Breast epithelium (tissue), 4 donors: ENCODE measurements at regions not wholly inside any gene's neighbourhood (a gene's known extent, or its start where the extent isn't known, plus 50 kb on each side); places are given as distances from the start of the nearest gene placed in this dataset.

Source experiments
- DNase-seq, 2 donors: peaks; one replicate each; pipeline ENCODE4 v3.0.0-alpha.2; 2019; ENCODE audit warnings: low spot score in 2 of 2
- H3K27ac ChIP-seq, 2 donors: fragments of 200-600 bp; sonication (generic) in 1 of 2; one replicate each; pipeline ENCODE4 v1.5.1; 2016 to 2019; ENCODE audit warnings: mild to moderate bottlenecking in 1 of 2
- H3K27me3 ChIP-seq, 2 donors: fragments of 200-600 bp; sonication (generic) in 1 of 2; one replicate each; pipeline versions ENCODE4 v1.5.1 to v1.6.0; 2017 to 2019; ENCODE audit warnings: control low read depth in 1 of 2, mild to moderate bottlenecking in 1 of 2
- H3K36me3 ChIP-seq: fragments of 200-600 bp; one replicate; pipeline ENCODE4 v1.5.1; 2019
- H3K4me1 ChIP-seq, 2 donors: fragments of 200-600 bp; sonication (generic); one replicate each; pipeline ENCODE4 v1.5.1; 2016 to 2019; ENCODE audit warnings: control low read depth in 1 of 2
- H3K4me3 ChIP-seq, 3 donors: fragments of 200-600 bp; sonication (generic); 1 replicate in 2 of 3; 2 replicates in 1 of 3; pipeline ENCODE4 v1.5.1; 2016 to 2019; ENCODE audit warnings: mild to moderate bottlenecking in 3 of 3, moderate library complexity in 2 of 3
- H3K9me3 ChIP-seq, 2 donors: fragments of 200-600 bp; sonication (generic) in 1 of 2; one replicate each; pipeline ENCODE4 v1.5.1; 2016 to 2019; ENCODE audit warnings: control low read depth in 1 of 2
- POLR2A ChIP-seq: fragments of 450-650 bp; IDR thresholded peaks from one replicate; pipeline ENCODE4 v1.6.1; 2016; ENCODE audit warnings: antibody characterized with exemption, mild to moderate bottlenecking, moderate library complexity
- POLR2AphosphoS5 ChIP-seq, 3 donors: sonication (generic); formaldehyde crosslinking; IDR thresholded peaks; one replicate each; pipeline ENCODE4 v1.6.1; 2017; ENCODE audit warnings: antibody characterized with exemption in 3 of 3
- intact Hi-C: fragments of 100-400 bp; cut with DNase I; formaldehyde crosslinking; loops from one replicate; pipeline ENCODE4 v1.15.1; 2023; ENCODE audit warnings: low total_unique reads
- TF ChIP-seq, protein P1 (sequence below), 3 donors: fragments of 450-650 bp; IDR thresholded peaks; one replicate each; pipeline ENCODE4 v1.5.1; 2016 to 2017; ENCODE audit warnings: antibody characterized with exemption in 3 of 3, mild to moderate bottlenecking in 3 of 3, moderate library complexity in 3 of 3

DNA sequence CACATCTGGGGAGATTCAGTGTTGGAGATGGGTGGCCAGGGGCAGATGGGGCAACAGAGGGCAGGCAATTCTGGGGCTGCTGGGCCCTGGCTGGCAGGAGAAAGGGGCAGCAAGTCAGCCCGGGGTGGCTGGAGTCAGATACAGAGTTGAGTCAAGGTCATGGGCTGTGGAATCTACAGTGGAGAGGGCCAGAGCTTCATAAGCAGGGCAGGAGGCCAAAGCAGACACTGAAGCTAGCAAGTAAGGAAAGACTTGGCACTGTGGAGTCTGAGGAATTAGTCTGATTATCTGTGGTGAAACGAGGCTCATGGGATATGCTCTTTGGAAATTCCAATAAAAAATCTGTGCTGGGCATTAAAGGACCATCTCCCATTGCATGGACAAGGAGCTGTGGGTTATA, 95.5 kb downstream of the TMX1 start:
- no peaks in the 10 kb centered on the region for H3K9me3 ChIP-seq
- intact Hi-C loops = no loop called here
- no peaks in the 10 kb centered on the region for H3K27me3 ChIP-seq
- H3K27ac ChIP-seq = peak overlapping the region; percentile 85 to 90
- DNase-seq = peak in 1 of 2 donors; percentile 47
- no peaks in the 10 kb centered on the region for H3K36me3 ChIP-seq
- peaks cover 0 to 15% of the 10 kb centered on the region in 2 donors for H3K4me1 ChIP-seq
- TF ChIP-seq POLR2A = no peak
- no peak for TF ChIP-seq POLR2AphosphoS5 (IDR thresholded peaks at IDR 0.05)
- TF ChIP-seq, protein P1, sequence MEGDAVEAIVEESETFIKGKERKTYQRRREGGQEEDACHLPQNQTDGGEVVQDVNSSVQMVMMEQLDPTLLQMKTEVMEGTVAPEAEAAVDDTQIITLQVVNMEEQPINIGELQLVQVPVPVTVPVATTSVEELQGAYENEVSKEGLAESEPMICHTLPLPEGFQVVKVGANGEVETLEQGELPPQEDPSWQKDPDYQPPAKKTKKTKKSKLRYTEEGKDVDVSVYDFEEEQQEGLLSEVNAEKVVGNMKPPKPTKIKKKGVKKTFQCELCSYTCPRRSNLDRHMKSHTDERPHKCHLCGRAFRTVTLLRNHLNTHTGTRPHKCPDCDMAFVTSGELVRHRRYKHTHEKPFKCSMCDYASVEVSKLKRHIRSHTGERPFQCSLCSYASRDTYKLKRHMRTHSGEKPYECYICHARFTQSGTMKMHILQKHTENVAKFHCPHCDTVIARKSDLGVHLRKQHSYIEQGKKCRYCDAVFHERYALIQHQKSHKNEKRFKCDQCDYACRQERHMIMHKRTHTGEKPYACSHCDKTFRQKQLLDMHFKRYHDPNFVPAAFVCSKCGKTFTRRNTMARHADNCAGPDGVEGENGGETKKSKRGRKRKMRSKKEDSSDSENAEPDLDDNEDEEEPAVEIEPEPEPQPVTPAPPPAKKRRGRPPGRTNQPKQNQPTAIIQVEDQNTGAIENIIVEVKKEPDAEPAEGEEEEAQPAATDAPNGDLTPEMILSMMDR (IDR thresholded peaks at IDR 0.05) = no peak
- no peak overlapping the region for H3K4me3 ChIP-seq

DNA sequence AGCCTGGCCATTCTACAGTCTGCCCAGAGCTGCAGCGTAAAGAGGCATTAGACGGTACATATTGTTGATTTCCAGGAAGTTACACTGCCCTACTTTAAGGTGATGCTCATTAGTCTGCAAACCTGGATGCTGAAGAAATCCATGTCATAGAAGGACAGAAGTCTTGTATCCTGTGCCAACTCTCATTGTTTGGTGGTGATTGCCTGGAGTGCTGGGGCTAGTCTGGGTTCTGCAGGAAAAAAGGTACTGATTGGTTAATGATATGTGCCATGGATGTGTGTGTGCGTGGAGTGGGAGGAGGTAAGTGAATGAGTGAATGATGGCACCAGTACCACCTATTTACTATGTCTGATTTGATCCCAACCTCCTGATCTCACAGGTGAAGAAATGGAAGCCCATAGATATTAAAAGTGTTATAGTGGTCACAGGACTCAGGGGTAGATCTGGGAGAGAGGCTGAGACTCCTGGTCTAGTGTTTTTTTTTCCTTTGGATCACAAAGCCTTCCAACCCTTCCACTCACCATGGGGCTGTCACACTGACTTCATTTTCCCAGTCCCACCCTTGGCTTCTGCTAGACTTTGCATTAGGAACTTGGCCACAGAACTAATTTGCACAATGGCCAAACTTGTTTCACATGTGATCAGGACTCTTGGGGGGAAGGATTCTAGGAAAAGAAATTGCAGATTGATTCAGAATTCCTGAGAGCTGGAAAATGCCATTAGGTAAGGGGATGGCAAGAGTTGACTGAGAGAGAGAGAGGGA, 96.1 kb downstream of the TMX1 start:
- Histone ChIP-seq H3K9me3 (no peaks in the 10 kb centered on the region), H3K36me3 (no peaks in the 10 kb centered on the region), H3K4me1 (peaks cover 0 to 15% of the 10 kb centered on the region in 2 donors), H3K27me3 (no peaks in the 10 kb centered on the region), H3K4me3 (no peak overlapping the region), H3K27ac (peak overlapping the region; percentile 85 to 90)
- DNase-seq = no peak
- TF ChIP-seq POLR2AphosphoS5 (IDR thresholded peaks at IDR 0.05) = no peak
- intact Hi-C loops = no loop called here

DNA sequence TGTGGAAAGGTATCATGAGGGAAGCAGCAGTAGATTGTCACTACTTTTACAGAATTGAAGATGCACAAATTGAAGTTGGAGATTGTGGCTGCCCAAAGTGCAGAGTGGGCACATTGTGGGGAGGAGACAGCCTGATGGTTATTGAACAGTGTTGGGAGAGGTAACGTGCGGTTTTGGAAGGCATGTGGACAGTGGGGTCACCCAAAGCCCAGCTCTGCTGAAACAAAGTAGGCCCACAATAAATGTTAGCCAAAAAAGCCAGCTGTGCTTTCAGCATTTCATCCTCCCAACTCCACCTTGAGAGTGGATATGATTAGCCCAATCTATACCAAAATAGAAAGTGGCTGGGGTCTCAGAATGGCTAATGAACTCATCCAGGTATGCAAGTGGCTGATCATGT, 96.7 kb downstream of the TMX1 start:
- no peak for DNase-seq
- Histone ChIP-seq H3K27ac (peak overlapping the region; percentile 85 to 90), H3K4me3 (no peak overlapping the region), H3K9me3 (no peaks in the 10 kb centered on the region), H3K27me3 (no peaks in the 10 kb centered on the region), H3K36me3 (no peaks in the 10 kb centered on the region), H3K4me1 (peaks cover 0 to 15% of the 10 kb centered on the region in 2 donors)
- TF ChIP-seq, protein P1 (IDR thresholded peaks at IDR 0.05) = no peak
- no peak for TF ChIP-seq POLR2AphosphoS5 (IDR thresholded peaks at IDR 0.05)
- TF ChIP-seq POLR2A = no peak
- intact Hi-C loops = no loop called here

DNA sequence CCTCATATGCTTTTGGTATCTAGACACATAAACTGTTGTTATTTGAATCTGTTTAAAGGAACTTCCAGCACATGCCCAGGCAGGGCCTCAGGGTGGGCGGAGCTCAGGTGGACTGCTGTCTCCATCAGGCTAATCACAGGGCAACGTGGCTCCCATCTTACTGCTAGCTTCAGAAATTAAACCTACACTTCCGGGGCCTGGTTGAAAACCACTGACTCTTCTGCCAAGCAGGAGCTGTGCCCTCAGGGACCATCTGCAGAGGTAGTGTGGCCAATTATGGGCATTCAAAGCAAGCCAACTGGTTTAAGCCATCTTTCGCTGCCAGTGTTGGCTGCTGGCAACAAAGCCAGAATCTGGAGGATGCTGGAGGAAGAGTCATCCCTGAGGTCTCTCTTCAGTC, 97.5 kb downstream of the TMX1 start:
- peaks cover 0 to 15% of the 10 kb centered on the region in 2 donors for H3K4me1 ChIP-seq
- TF ChIP-seq, protein P1 (IDR thresholded peaks at IDR 0.05) = no peak
- peak in 2 of 3 donors; percentile 33 to 73 for TF ChIP-seq POLR2AphosphoS5 (IDR thresholded peaks at IDR 0.05)
- intact Hi-C loops = no loop called here
- H3K4me3 ChIP-seq = no peak overlapping the region
- no peaks in the 10 kb centered on the region for H3K27me3 ChIP-seq
- peak overlapping the region; percentile 85 to 90 for H3K27ac ChIP-seq
- H3K36me3 ChIP-seq = no peaks in the 10 kb centered on the region
- no peaks in the 10 kb centered on the region for H3K9me3 ChIP-seq
- DNase-seq = peak; percentile 66 to 89

DNA sequence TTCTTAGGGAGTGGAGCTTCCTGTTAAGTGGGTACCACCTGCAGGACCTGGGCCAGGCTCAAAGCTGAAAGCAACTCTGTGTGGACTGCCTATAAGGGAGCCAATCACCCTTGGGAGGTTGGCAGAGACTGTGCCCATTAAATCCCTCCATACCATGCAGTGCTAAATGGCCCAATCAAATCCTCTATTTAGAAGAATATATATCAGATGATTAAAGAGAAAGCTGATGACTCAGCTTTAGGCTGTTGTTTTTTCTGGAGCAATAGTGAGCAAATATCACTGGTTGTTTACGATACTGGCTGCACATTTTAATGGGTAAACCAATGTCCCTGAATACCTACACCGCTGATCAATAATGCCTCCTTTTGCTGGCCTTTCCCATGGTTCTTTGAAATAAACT, 101.3 kb downstream of the TMX1 start:
- DNase-seq = no peak
- H3K27me3 ChIP-seq = no peaks in the 10 kb centered on the region
- intact Hi-C loops = no loop called here
- H3K4me1 ChIP-seq = peaks cover 0 to 1% of the 10 kb centered on the region in 2 donors
- no peaks in the 10 kb centered on the region for H3K36me3 ChIP-seq
- TF ChIP-seq, protein P1 (IDR thresholded peaks at IDR 0.05) = no peak
- TF ChIP-seq POLR2A (no peak), POLR2AphosphoS5 (IDR thresholded peaks at IDR 0.05) (no peak)
- H3K9me3 ChIP-seq = no peaks in the 10 kb centered on the region
- no peak overlapping the region for H3K4me3 ChIP-seq
- no peak overlapping the region for H3K27ac ChIP-seq
